Uterus (tissue), 3 donors: ENCODE measurements at regions not wholly inside any gene's neighbourhood (a gene's known extent, or its start where the extent isn't known, plus 50 kb on each side); places are given as distances from the start of the nearest gene placed in this dataset.

Experiments used
- DNase-seq, 2 donors: peaks; one replicate each; pipeline ENCODE4 v3.0.0-alpha.2; 2019 to 2020
- H3K27ac ChIP-seq, 2 donors: fragments of 200-600 bp; sonication (generic); 1 replicate in 1 of 2; 2 replicates in 1 of 2; pipeline ENCODE4 v1.5.1; 2016 to 2018
- H3K27me3 ChIP-seq, 2 donors: fragments of 200-600 bp; sonication (generic); one replicate each; pipeline ENCODE4 v1.5.1; 2018 to 2019; ENCODE audit warnings: control low read depth in 1 of 2
- H3K36me3 ChIP-seq, 2 donors: fragments of 200-600 bp; sonication (generic); one replicate each; pipeline ENCODE4 v1.5.1; 2019; ENCODE audit warnings: control low read depth in 1 of 2
- H3K4me1 ChIP-seq, 2 donors: fragments of 200-600 bp; sonication (generic); one replicate each; pipeline ENCODE4 v1.5.1; 2018 to 2019; ENCODE audit warnings: control low read depth in 1 of 2
- H3K4me3 ChIP-seq, 2 donors: fragments of 200-600 bp; sonication (generic); 1 replicate in 1 of 2; 2 replicates in 1 of 2; pipeline ENCODE4 v1.5.1; 2018 to 2019; ENCODE audit warnings: mild to moderate bottlenecking in 1 of 2
- H3K9me3 ChIP-seq, 2 donors: fragments of 200-600 bp; sonication (generic); one replicate each; pipeline ENCODE4 v1.5.1; 2019; ENCODE audit warnings: control low read depth in 1 of 2
- POLR2A ChIP-seq, 2 donors: fragments of 450-650 bp; IDR thresholded peaks; one replicate each; pipeline ENCODE4 v1.6.1; 2016; ENCODE audit warnings: antibody characterized with exemption in 2 of 2, mild to moderate bottlenecking in 1 of 2, moderate library complexity in 1 of 2
- intact Hi-C: fragments of 100-400 bp; cut with DNase I; formaldehyde crosslinking; loops from one replicate; pipeline ENCODE4 v1.15.1; 2023; ENCODE audit warnings: low total_unique reads
- TF ChIP-seq, protein P1 (sequence below), 4 experiments: fragments of 200-600 bp in 2 of 4; fragments of 450-650 bp in 2 of 4; sonication (generic) in 2 of 4; IDR thresholded peaks; one replicate each; pipeline ENCODE4 v1.5.1; 2016 to 2019; ENCODE audit warnings: antibody characterized with exemption in 4 of 4, mild to moderate bottlenecking in 2 of 4, moderate library complexity in 1 of 4
- donor health status: DM: yes; HTN: yes; CAD: no.

DNA sequence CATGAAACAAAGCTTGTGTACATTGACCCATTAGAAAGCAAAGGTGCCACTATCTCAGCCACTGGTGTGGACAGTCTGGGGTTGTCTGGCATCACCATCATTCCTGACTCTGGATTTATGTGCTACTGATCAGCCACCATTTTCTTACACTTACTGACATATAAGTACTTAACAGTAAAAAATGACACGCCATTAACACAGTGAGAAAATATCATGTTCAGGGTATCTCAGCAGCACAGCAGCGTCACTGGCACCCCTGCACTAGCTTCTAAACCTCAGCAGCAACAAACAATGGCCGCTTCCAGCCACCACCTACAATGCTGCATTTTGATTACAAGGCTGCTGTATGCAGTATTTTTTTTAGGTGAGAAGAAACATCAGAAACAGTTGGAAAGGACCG is 253.4 kb upstream of the HDAC4 start:
- H3K4me1 ChIP-seq, result no peaks in the 10 kb centered on the region
- intact Hi-C loops, result no loop called here
- no peaks in the 10 kb centered on the region for H3K27me3 ChIP-seq
- H3K36me3 ChIP-seq, result no peaks in the 10 kb centered on the region
- TF ChIP-seq POLR2A (IDR thresholded peaks at IDR 0.05), result no peak
- TF ChIP-seq, protein P1, sequence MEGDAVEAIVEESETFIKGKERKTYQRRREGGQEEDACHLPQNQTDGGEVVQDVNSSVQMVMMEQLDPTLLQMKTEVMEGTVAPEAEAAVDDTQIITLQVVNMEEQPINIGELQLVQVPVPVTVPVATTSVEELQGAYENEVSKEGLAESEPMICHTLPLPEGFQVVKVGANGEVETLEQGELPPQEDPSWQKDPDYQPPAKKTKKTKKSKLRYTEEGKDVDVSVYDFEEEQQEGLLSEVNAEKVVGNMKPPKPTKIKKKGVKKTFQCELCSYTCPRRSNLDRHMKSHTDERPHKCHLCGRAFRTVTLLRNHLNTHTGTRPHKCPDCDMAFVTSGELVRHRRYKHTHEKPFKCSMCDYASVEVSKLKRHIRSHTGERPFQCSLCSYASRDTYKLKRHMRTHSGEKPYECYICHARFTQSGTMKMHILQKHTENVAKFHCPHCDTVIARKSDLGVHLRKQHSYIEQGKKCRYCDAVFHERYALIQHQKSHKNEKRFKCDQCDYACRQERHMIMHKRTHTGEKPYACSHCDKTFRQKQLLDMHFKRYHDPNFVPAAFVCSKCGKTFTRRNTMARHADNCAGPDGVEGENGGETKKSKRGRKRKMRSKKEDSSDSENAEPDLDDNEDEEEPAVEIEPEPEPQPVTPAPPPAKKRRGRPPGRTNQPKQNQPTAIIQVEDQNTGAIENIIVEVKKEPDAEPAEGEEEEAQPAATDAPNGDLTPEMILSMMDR (IDR thresholded peaks at IDR 0.05), result no peak
- H3K9me3 ChIP-seq, result peaks cover 0 to 3% of the 10 kb centered on the region in 2 donors
- DNase-seq, result no peak
- no peak overlapping the region for H3K27ac ChIP-seq
- no peak overlapping the region for H3K4me3 ChIP-seq

DNA sequence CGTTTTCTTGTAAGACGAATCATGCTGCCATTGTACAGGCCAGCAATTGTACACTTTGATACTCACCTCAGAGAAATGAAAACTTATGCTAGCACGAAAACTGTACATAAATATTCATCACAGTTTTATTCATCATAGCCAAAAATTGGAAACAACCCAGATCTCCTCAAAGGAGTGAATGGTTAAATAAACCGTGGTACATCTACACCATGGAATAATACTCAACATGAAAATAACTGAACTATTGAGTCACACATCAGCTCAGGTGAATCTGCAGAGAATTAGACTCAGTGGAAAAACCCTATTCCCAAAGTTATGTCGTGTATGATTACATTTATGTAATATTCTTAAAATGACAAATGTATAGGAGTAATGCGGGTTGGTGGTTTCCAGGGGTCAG is 251.0 kb upstream of the HDAC4 start:
- H3K36me3 ChIP-seq, result no peaks in the 10 kb centered on the region
- H3K27ac ChIP-seq, result no peak overlapping the region
- no peaks in the 10 kb centered on the region for H3K27me3 ChIP-seq
- peaks cover 0 to 4% of the 10 kb centered on the region in 2 donors for H3K9me3 ChIP-seq
- TF ChIP-seq POLR2A (IDR thresholded peaks at IDR 0.05), result no peak
- TF ChIP-seq, protein P1 (IDR thresholded peaks at IDR 0.05), result no peak
- intact Hi-C loops, result no loop called here
- no peak for DNase-seq
- no peak overlapping the region for H3K4me3 ChIP-seq
- no peaks in the 10 kb centered on the region for H3K4me1 ChIP-seq

DNA sequence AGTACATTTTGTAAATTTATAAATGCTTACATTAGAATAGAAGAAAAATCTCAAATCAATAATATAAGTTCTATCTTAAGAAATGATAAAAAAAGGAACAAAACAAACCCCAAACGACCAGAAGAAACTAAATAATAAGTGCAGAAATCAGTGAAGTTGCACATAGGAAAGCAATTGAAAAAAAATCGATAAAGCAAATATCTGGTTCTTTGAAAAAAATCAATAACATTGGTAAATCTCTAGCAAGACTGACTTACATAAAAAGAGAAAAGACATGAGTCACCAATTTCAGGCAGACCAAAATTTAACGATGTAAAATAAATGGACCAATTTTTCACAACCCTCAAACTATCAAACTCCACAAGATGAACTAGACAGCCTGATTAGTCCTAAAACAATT is 249.9 kb upstream of the HDAC4 start:
- H3K27me3 ChIP-seq, result no peaks in the 10 kb centered on the region
- DNase-seq, result no peak
- H3K4me1 ChIP-seq, result no peaks in the 10 kb centered on the region
- intact Hi-C loops, result no loop called here
- H3K4me3 ChIP-seq, result no peak overlapping the region
- no peak for TF ChIP-seq POLR2A (IDR thresholded peaks at IDR 0.05)
- TF ChIP-seq, protein P1 (IDR thresholded peaks at IDR 0.05), result no peak
- no peaks in the 10 kb centered on the region for H3K36me3 ChIP-seq
- peaks cover 0 to 4% of the 10 kb centered on the region in 2 donors for H3K9me3 ChIP-seq
- H3K27ac ChIP-seq, result no peak overlapping the region

- intact Hi-C loops, result no loop called here
- no peaks in the 10 kb centered on the region for H3K4me1 ChIP-seq
- TF ChIP-seq, protein P1 (IDR thresholded peaks at IDR 0.05), result no peak
- no peak for TF ChIP-seq POLR2A (IDR thresholded peaks at IDR 0.05)
- H3K36me3 ChIP-seq, result no peaks in the 10 kb centered on the region
- no peaks in the 10 kb centered on the region for H3K27me3 ChIP-seq
- H3K27ac ChIP-seq, result no peak overlapping the region
- DNase-seq, result no peak
- H3K4me3 ChIP-seq, result no peak overlapping the region
- H3K9me3 ChIP-seq, result peaks cover 0 to 4% of the 10 kb centered on the region in 2 donors
Measured at GRCh38 chr2:239649309-239649708, 248.5 kb upstream of the HDAC4 start.

DNA sequence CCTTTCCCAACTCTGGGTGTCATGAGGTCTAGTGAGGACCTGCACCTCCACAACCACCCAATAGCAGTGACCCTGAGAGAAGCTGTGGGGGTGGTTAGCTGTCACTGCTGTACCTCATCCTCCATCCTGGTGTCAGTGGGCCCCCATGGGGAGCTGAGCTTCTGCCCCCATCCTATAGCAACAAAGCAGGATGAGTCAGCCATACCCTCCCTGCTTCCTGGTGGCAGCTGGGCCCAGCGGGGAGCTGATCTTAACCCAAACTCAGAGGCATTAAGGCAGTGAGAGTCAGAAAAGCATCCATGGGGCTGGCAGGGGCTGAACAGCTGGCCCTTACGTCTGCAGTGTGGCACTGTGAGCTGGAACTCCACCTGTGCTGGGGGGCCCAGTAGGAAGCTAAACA is 247.8 kb upstream of the HDAC4 start:
- H3K27me3 ChIP-seq, result no peaks in the 10 kb centered on the region
- H3K36me3 ChIP-seq, result no peaks in the 10 kb centered on the region
- DNase-seq, result no peak
- no peak overlapping the region for H3K4me3 ChIP-seq
- intact Hi-C loops, result no loop called here
- H3K9me3 ChIP-seq, result peaks cover 0 to 4% of the 10 kb centered on the region in 2 donors
- TF ChIP-seq POLR2A (IDR thresholded peaks at IDR 0.05), result no peak
- TF ChIP-seq, protein P1 (IDR thresholded peaks at IDR 0.05), result no peak
- no peaks in the 10 kb centered on the region for H3K4me1 ChIP-seq
- H3K27ac ChIP-seq, result no peak overlapping the region
